Spleen (tissue), 7 donors: ENCODE measurements at regions not wholly inside any gene's neighbourhood (a gene's known extent, or its start where the extent isn't known, plus 50 kb on each side); places are given as distances from the start of the nearest gene placed in this dataset.

Experiments used
- POLR2AphosphoS5 ChIP-seq, 3 donors: sonication (generic); formaldehyde crosslinking; IDR thresholded peaks; one replicate each; pipeline ENCODE4 v1.5.1; 2017; ENCODE audit warnings: antibody characterized with exemption in 3 of 3
- TF ChIP-seq, protein P1 (sequence below), 11 experiments: fragments of 200-600 bp in 7 of 11; fragments of 450-650 bp in 4 of 11; sonication (generic) in 4 of 11; IDR thresholded peaks in 8 of 11; conservative IDR thresholded peaks in 3 of 11; 1 replicate in 7 of 11; 2 replicates in 4 of 11; pipeline versions ENCODE4 v1.4.0 to v1.8.0; 2016 to 2021; ENCODE audit warnings: antibody characterized with exemption in 11 of 11, inconsistent platforms in 4 of 11, mild to moderate bottlenecking in 1 of 11
- donor health status: DM: no; HTN: no; CAD: no; lungs with moderate emphysema.
- donor health status: DM: no; HTN: no; CAD: no.
- donor health status: DM: no; HTN: no; CAD: no.

DNA sequence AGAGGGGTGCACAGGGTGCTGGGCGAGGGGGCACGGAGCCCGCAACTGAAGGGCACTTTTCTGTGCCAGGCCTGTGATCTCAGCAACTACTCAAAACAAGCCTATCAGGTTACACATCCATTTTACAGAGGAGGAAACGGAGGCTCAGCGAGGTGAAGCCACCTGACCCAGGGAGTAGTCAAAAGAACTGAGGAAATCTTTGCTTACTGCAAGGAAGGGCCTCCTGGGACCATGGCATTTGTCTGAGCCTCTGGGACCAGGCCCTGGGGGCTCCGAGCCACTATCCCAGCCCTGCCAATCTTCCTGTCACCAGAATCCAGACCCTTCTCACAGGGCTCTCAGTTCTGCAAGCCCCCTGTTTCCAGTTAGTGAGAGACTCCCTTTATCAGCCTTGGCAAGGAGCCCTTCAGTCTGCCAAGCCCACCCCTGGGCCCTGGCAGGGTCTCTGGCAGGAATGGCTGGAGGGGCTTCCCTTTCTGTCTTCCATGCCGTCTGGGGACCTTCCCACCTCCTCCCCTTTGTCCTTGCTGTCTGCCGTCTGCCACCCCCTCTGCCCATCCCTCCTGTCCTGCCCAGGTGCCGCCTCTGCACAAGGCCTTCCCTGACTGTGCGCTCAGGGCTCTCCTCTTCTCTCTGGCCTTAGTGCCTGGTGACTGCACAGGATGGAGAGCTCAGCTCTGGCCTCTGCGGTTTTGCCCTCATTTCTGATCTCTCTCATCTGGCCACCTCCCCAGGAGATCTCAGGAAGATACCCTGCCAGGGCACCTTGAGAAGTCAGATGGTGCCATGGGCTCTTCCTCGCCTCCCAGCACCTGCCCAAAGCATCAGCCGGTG is 194.7 kb upstream of the GLI2 start:
- TF ChIP-seq, protein P1, sequence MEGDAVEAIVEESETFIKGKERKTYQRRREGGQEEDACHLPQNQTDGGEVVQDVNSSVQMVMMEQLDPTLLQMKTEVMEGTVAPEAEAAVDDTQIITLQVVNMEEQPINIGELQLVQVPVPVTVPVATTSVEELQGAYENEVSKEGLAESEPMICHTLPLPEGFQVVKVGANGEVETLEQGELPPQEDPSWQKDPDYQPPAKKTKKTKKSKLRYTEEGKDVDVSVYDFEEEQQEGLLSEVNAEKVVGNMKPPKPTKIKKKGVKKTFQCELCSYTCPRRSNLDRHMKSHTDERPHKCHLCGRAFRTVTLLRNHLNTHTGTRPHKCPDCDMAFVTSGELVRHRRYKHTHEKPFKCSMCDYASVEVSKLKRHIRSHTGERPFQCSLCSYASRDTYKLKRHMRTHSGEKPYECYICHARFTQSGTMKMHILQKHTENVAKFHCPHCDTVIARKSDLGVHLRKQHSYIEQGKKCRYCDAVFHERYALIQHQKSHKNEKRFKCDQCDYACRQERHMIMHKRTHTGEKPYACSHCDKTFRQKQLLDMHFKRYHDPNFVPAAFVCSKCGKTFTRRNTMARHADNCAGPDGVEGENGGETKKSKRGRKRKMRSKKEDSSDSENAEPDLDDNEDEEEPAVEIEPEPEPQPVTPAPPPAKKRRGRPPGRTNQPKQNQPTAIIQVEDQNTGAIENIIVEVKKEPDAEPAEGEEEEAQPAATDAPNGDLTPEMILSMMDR (IDR thresholded peaks at IDR 0.05 in 8 of 11, conservative IDR thresholded peaks at IDR 0.05 in 3 of 11): no peak
- no peak for TF ChIP-seq POLR2AphosphoS5 (IDR thresholded peaks at IDR 0.05)
